HG03432 (cell line): ENCODE measurements at regions not wholly inside any gene's neighbourhood (a gene's known extent, or its start where the extent isn't known, plus 50 kb on each side); places are given as distances from the start of the nearest gene placed in this dataset.
"Not testable (repeated sequence)": the region's sequence is repeated elsewhere in the genome, so short reads cannot be mapped to it uniquely, and the experiment has no call there.

Source experiments
- ATAC-seq: cut with Tn5 transposase; IDR thresholded peaks from one replicate; pipeline ENCODE4 v1.9.1; 2021; ENCODE audit warnings: mild to moderate bottlenecking, moderate library complexity; ENCODE audit not compliant: unreplicated experiment

GRCh38 chr20:48411919-48412522 lies 415.8 kb downstream of the PREX1 start:
- no peak for ATAC-seq

GRCh38 chr20:48411245-48411644 lies 416.6 kb downstream of the PREX1 start:
- no peak for ATAC-seq

- ATAC-seq, result no peak
Measured at GRCh38 chr20:48409055-48409615, 418.7 kb downstream of the PREX1 start.

- no peak for ATAC-seq
Measured at GRCh38 chr20:48407710-48408109, 420.1 kb downstream of the PREX1 start.

- no peak for ATAC-seq
Measured at GRCh38 chr20:48406912-48407340, 420.9 kb downstream of the PREX1 start.

GRCh38 chr20:48406498-48406897 lies 421.3 kb downstream of the PREX1 start:
- no peak for ATAC-seq

- no peak for ATAC-seq
Measured at GRCh38 chr20:48405909-48406308, 421.9 kb downstream of the PREX1 start.

- ATAC-seq, result no peak
Measured at GRCh38 chr20:48404598-48404997, 423.2 kb downstream of the PREX1 start.

- no peak for ATAC-seq
Measured at GRCh38 chr20:48403167-48403761, 424.5 kb downstream of the PREX1 start.

GRCh38 chr20:48401359-48401758 lies 426.4 kb downstream of the PREX1 start:
- no peak for ATAC-seq

GRCh38 chr20:48400009-48400408 lies 427.8 kb downstream of the PREX1 start:
- no peak for ATAC-seq

GRCh38 chr20:48398506-48399449 lies 429.0 kb downstream of the PREX1 start:
- ATAC-seq, result no peak

- ATAC-seq, result not testable (repeated sequence)
Measured at GRCh38 chr20:48396981-48397861, 430.6 kb downstream of the PREX1 start.

- no peak for ATAC-seq
Measured at GRCh38 chr20:48395816-48396546, 431.8 kb downstream of the PREX1 start.

GRCh38 chr20:48394415-48395081 lies 433.3 kb downstream of the PREX1 start:
- no peak for ATAC-seq

GRCh38 chr20:48393737-48394314 lies 434.0 kb downstream of the PREX1 start:
- no peak for ATAC-seq

GRCh38 chr20:48393311-48393685 lies 434.5 kb downstream of the PREX1 start:
- no peak for ATAC-seq

GRCh38 chr20:48392407-48393310 lies 435.1 kb downstream of the PREX1 start:
- ATAC-seq, result no peak
